Embryonic facial prominence (tissue), 1 donor: ENCODE measurements at regions not wholly inside any gene's neighbourhood (a gene's known extent, or its start where the extent isn't known, plus 50 kb on each side); places are given as distances from the start of the nearest gene placed in this dataset.

Experiments used
- DNase-seq: peaks from one replicate; pipeline ENCODE4 v3.0.0-alpha.2; 2016; ENCODE audit errors: extremely low spot score

- DNase-seq: no peak
These were observed 128.9 kb upstream of the VSTM2B start for GRCh38 chr19:29396925-29397324.

- DNase-seq: no peak
These were observed 128.0 kb upstream of the VSTM2B start for GRCh38 chr19:29397748-29398147.

- DNase-seq: no peak
These were observed 126.0 kb upstream of the VSTM2B start for GRCh38 chr19:29399804-29400203.

GRCh38 chr19:29400917-29401711 is 124.7 kb upstream of the VSTM2B start:
- DNase-seq: no peak

DNA sequence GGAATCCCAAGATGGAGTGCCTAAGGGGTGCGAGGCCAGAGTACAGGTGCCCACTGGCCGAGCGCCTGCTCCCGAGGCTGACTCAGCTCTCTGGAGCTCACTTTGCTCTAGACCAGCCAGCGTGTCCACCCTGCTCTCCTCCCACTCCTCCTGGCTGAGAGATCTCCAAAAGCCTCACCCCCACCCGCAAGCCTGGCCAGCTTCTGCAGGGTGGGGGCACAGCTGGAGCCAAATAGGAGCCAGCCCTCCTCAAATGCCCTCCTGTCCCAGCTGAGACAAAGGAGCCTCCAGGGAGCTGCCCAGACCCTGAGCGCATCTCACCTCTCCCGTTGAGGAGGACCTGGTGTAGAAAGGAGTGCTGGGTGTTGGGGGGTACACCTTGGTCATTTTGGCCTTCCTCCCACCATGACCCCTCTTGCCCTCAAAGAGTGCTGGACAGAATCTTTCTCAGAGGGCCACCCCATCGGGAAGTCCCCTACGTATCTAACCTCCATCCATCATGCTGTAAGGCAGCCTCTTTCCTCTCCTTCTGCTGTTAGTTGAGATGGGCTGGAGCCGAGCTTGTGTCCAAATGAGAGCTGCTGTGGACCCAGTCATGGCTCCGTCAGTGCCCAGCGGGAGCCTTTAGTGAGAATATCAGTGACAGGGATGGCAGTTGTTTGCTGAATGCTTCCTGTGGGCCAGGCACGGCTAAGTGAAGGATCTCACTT is 123.9 kb upstream of the VSTM2B start:
- no peak for DNase-seq

DNA sequence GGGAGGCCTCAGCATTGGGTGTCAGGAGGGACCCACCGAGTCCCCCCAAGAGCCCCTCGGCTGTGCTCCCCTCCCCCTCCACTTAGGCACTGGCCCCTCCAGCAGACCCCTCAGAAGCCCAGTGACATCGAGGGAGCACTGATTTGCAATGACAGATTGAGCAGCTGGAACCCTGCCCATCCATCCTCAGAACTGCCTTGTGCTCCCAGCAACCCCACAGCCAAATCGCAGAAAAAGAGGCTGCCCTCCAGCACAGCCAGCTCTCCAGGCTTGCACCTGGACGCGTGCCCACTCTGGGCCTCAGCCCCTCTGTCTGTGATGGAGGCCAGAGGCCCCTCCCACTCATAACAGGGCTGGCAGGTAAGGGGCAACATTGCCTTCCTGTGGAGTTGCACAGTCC is 123.2 kb upstream of the VSTM2B start:
- no peak for DNase-seq

GRCh38 chr19:29404015-29404414 is 121.8 kb upstream of the VSTM2B start:
- DNase-seq: no peak

- DNase-seq: peak; percentile 59
These were observed 120.7 kb upstream of the VSTM2B start for GRCh38 chr19:29404951-29405727.

DNA sequence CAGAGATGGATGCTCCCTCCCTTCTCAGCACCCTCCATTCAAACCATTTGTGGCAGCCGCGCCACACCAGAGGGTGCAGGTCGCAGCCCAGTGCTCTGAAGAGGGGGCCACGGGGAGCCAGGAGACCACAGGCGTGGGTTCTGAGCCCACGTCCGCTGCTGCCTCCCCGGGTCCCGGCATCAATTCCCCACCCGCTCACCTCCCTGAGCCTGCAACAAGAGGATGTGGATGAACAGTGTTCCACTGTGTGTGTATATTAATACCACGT is 120.1 kb upstream of the VSTM2B start:
- DNase-seq: no peak

DNA sequence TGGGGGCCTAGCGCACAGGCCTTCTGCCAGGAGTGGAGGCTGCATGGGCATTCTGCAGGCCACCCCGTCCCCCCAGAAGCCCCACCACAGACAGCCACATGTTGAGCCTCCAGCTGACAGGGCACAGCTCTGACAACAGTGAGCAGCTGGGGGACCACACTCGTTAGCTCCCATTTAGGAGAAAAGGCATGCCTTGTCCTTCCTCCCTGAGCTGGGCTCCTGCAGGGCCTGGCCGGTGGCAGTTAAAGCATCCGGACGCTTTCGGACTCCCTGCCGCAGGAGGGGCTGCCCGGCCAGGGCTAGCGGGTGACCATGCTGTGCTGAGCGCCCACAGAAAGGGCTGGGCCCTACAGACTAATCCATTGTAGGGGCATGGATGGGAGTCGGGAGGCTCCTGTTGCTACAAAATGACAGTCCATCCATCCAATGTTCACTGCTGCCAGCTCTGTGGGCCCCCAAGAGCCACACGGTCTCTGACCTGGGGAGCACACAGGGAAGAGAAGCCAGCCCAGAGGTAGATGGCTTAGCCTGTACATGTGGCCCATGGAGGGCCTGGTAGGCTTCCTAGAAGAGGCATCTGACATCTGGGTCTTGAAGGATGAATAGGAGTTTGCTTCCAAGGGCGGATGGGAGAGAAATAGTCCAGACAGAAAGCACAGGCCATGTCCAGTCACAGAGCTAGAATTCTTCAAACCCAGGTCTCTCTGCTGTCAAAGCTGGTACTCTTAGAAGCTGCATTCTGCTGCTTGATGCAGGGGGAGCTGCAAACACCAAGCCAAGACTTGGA is 116.5 kb upstream of the VSTM2B start:
- DNase-seq: no peak

GRCh38 chr19:29410601-29411000 is 115.2 kb upstream of the VSTM2B start:
- no peak for DNase-seq

- DNase-seq: peak; percentile 40
These were observed 114.6 kb upstream of the VSTM2B start for GRCh38 chr19:29411113-29411581.

- no peak for DNase-seq
These were observed 112.4 kb upstream of the VSTM2B start for GRCh38 chr19:29413435-29413834.

- no peak for DNase-seq
These were observed 110.3 kb upstream of the VSTM2B start for GRCh38 chr19:29415507-29415906.

DNA sequence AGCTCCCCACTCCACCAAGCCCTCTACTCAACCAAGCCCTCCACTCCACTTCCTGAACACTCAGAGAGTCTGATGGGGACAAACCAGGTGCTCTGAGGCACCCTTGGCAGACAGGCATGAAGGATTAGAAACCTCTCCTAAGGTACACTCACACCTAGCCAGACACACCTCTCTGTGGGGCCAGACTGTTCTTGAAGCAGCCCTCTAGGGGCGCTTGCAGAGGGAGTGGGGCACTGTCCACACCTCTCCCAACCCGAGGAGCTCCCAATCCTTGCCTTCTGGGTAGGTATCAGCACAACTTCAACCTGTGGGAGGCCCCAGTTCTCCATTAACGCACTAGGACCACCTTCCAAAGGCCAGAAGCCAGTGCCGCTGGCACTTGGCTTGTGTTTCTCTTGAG is 108.7 kb upstream of the VSTM2B start:
- DNase-seq: no peak

DNA sequence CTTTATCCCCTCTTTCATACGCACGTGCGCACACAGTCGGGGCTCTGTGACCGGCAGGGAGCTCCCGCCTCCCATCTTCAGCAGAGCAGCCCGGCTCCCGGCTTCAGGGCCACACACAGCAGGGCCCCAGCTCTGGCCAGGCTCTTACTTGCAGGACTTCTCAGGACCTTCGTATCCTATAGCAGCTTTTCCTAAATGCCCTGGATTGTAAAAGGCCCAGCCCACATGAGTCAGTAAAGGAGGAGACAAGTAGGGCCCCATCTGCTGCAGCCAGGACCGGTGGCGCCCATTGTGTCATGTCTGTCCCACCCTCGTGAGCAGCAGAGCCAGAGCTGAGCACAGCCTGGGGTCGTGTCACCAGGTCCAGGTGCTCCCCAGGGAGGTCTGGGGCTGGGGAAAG is 107.6 kb upstream of the VSTM2B start:
- no peak for DNase-seq

GRCh38 chr19:29420065-29420464 is 105.7 kb upstream of the VSTM2B start:
- no peak for DNase-seq

DNA sequence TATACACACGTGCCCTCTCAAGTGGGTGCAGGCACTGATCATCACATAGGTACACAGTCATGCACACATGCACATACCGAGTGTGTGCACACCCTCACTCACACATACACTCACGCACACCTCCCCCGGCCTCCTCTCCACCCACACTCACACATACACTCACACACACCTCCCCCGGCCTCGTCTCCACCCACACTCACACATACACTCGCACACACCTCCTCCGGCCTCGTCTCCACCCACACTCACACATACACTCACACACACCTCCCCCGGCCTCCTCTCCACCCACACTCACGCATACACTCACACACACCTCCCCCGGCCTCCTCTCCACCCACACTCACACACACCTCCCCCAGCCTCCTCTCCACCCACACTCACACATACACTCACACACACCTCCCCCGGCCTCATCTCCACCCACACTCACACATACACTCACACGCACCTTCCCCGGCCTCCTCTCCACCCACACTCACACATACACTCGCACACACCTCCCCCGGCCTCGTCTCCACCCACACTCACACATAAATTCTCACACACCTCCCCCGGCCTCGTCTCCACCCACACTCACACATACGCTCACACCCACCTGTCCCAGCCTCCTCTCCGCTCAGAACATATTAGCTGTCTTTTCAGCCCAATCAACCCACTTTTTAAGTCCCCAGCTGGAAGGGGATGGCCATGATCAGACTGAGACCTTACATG is 105.2 kb upstream of the VSTM2B start:
- no peak for DNase-seq

DNA sequence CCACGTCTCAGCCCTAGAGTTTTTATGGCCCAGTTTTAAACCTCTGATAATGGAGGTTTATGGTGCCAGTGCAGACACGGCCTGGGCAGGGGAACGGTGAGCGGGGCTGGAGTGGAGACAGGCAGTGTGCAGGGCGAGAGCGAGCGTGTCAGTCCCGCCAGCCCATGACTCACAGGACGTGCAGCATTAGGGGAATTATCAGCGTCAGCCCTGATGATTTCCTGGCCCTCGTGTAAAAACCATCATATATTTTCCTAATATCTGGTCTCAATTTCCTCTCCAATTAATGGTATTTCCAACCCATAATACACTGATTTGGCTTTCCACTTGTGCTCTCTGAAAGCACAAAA is 104.6 kb upstream of the VSTM2B start:
- no peak for DNase-seq

DNA sequence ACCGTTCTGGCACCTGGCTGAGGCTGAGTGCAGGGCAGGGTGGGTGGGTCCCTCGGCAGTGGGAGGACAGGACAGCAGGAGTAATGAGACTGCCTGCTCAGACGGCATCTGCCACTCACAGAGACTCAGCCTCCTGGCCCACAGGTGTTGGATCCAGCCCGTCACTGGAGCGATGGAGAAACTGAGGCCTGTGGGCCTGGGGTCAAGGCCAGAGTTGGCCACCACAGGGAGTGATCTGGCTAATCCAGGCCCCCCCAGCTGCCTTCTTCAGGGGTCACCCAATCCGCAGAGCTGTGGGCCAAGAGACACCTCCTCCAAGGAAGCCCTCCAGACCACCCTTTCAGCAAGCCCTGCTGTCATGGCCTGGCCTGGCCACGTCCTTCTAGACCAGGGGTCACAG is 103.7 kb upstream of the VSTM2B start:
- no peak for DNase-seq

- no peak for DNase-seq
These were observed 103.2 kb upstream of the VSTM2B start for GRCh38 chr19:29422486-29423085.
